ENCODE measurements at regions not wholly inside any gene's neighbourhood (a gene's known extent, or its start where the extent isn't known, plus 50 kb on each side); places are given as distances from the start of the nearest gene placed in this dataset.

GRCh38 chr5:16304846-16305245, 125.3 kb upstream of the MARCHF11 start:
- TF ChIP-seq POLR2AphosphoS5 (IDR thresholded peaks at IDR 0.05; ENCODE audit: borderline replicate concordance, low read depth, low read length), result no peak
- no peak for TF ChIP-seq EZH2 (IDR thresholded peaks at IDR 0.05)
